Loucy (cell line): ENCODE measurements at regions not wholly inside any gene's neighbourhood (a gene's known extent, or its start where the extent isn't known, plus 50 kb on each side); places are given as distances from the start of the nearest gene placed in this dataset.

Experiments used
- H2AFZ ChIP-seq: fragments of 200-600 bp; sonication (generic); 2 replicates; pipeline ENCODE4 v1.6.0; 2016; ENCODE audit warnings: antibody characterized with exemption, mild to moderate bottlenecking, low read length, moderate library complexity
- H3F3A ChIP-seq: fragments of 200-600 bp; 2 replicates; pipeline ENCODE4 v1.6.0; 2016; ENCODE audit warnings: antibody characterized with exemption, low read depth, mild to moderate bottlenecking
- H3K27me3 ChIP-seq: fragments of 200-600 bp; sonication (generic); 2 replicates; pipeline ENCODE4 v1.6.1; 2014; ENCODE audit warnings: low read length, mild to moderate bottlenecking; ENCODE audit not compliant: insufficient read depth, poor library complexity, severe bottlenecking
- H3K36me3 ChIP-seq: fragments of 200-600 bp; sonication (generic); 2 replicates; pipeline ENCODE4 v1.6.1; 2016; ENCODE audit warnings: low read length; ENCODE audit not compliant: insufficient read depth
- H3K4me1 ChIP-seq: fragments of 200-600 bp; sonication (generic); 2 replicates; pipeline ENCODE4 v1.5.1; 2014; ENCODE audit warnings: low read length, mild to moderate bottlenecking; ENCODE audit not compliant: insufficient read depth, poor library complexity, severe bottlenecking
- H3K4me2 ChIP-seq: fragments of 200-600 bp; sonication (generic); 2 replicates; pipeline ENCODE4 v1.6.0; 2014; ENCODE audit warnings: antibody characterized with exemption, low read length, low read depth, mild to moderate bottlenecking; ENCODE audit not compliant: poor library complexity, severe bottlenecking
- H3K4me3 ChIP-seq: fragments of 200-600 bp; sonication (generic); 2 replicates; pipeline ENCODE4 v1.5.1; 2014; ENCODE audit warnings: low read length, mild to moderate bottlenecking, mixed read lengths; ENCODE audit not compliant: poor library complexity, severe bottlenecking
- H3K79me2 ChIP-seq: fragments of 200-600 bp; sonication (generic); 2 replicates; pipeline ENCODE4 v1.6.1; 2014; ENCODE audit warnings: low read length; ENCODE audit not compliant: insufficient read depth
- H3K9ac ChIP-seq: fragments of 200-600 bp; sonication (generic); 2 replicates; pipeline ENCODE4 v1.6.0; 2014; ENCODE audit warnings: mild to moderate bottlenecking, low read depth, low read length, moderate library complexity; ENCODE audit not compliant: poor library complexity, severe bottlenecking
- H3K9me2 ChIP-seq: fragments of 200-600 bp; sonication (generic); replicated peaks from 2 replicates; pipeline ENCODE4 v1.6.1; 2016; ENCODE audit warnings: low read depth, low read length, mixed read lengths
- H3K9me3 ChIP-seq: fragments of 200-600 bp; sonication (generic); 2 replicates; pipeline ENCODE4 v1.6.1; 2014; ENCODE audit warnings: mild to moderate bottlenecking, antibody characterized with exemption, low read length, low read depth; ENCODE audit not compliant: insufficient read depth
- H4K20me1 ChIP-seq: fragments of 200-600 bp; sonication (generic); 2 replicates; pipeline ENCODE4 v1.6.0; 2014; ENCODE audit warnings: antibody characterized with exemption, low read length, mild to moderate bottlenecking; ENCODE audit not compliant: insufficient read depth, poor library complexity, severe bottlenecking
- CTCF ChIP-seq: fragments of 200-600 bp; sonication (generic); conservative IDR thresholded peaks from 2 replicates; pipeline ENCODE4 v1.5.1; 2014; ENCODE audit warnings: mild to moderate bottlenecking, antibody characterized with exemption, low read length
- EZH2phosphoT487 ChIP-seq: fragments of 200-600 bp; IDR thresholded peaks from 2 replicates; pipeline ENCODE4 v1.6.1; 2018; ENCODE audit warnings: antibody characterized with exemption, mild to moderate bottlenecking, moderate library complexity, borderline replicate concordance

GRCh38 chr1:25168193-25169071 lies 63.9 kb downstream of the SYF2 start:
- TF ChIP-seq EZH2phosphoT487, result no peak
- Histone ChIP-seq H3K36me3 (no peaks in the 10 kb centered on the region), H3F3A (no peaks in the 10 kb centered on the region), H3K9ac (no peak overlapping the region), H3K4me3 (no peak overlapping the region), H2AFZ (no peak overlapping the region), H3K9me2 (no peaks in the 10 kb centered on the region), H3K4me1 (no peaks in the 10 kb centered on the region), H4K20me1 (no peaks in the 10 kb centered on the region), H3K79me2 (no peaks in the 10 kb centered on the region), H3K4me2 (no peak overlapping the region), H3K9me3 (no peaks in the 10 kb centered on the region), H3K27me3 (no peaks in the 10 kb centered on the region)

- Histone ChIP-seq H3K9ac (no peak overlapping the region), H3K9me3 (no peaks in the 10 kb centered on the region), H3K27me3 (no peaks in the 10 kb centered on the region), H3K4me3 (no peak overlapping the region), H3K4me2 (no peak overlapping the region), H3K9me2 (no peaks in the 10 kb centered on the region), H4K20me1 (no peaks in the 10 kb centered on the region), H3F3A (no peaks in the 10 kb centered on the region), H3K36me3 (no peaks in the 10 kb centered on the region), H3K4me1 (no peaks in the 10 kb centered on the region), H2AFZ (no peak overlapping the region), H3K79me2 (no peaks in the 10 kb centered on the region)
- no peak for TF ChIP-seq EZH2phosphoT487
These were observed 64.8 kb downstream of the SYF2 start for GRCh38 chr1:25167269-25168192.

- no peak for TF ChIP-seq CTCF
- TF ChIP-seq EZH2phosphoT487, result no peak
- Histone ChIP-seq H3K4me3 (no peak overlapping the region), H3K9me3 (no peaks in the 10 kb centered on the region), H3K79me2 (no peaks in the 10 kb centered on the region), H3K9me2 (no peaks in the 10 kb centered on the region), H3K9ac (no peak overlapping the region), H3K4me1 (no peaks in the 10 kb centered on the region), H4K20me1 (no peaks in the 10 kb centered on the region), H2AFZ (no peak overlapping the region), H3K36me3 (no peaks in the 10 kb centered on the region), H3K27me3 (no peaks in the 10 kb centered on the region), H3F3A (no peaks in the 10 kb centered on the region), H3K4me2 (no peak overlapping the region)
These were observed 65.5 kb downstream of the SYF2 start for GRCh38 chr1:25166847-25167246.

- Histone ChIP-seq H2AFZ (no peak overlapping the region), H3K4me2 (no peak overlapping the region), H3K36me3 (no peaks in the 10 kb centered on the region), H3F3A (no peaks in the 10 kb centered on the region), H4K20me1 (no peaks in the 10 kb centered on the region), H3K4me1 (no peaks in the 10 kb centered on the region), H3K27me3 (peaks cover 3% of the 10 kb centered on the region), H3K9me2 (no peaks in the 10 kb centered on the region), H3K9ac (no peak overlapping the region), H3K9me3 (no peaks in the 10 kb centered on the region), H3K79me2 (no peaks in the 10 kb centered on the region), H3K4me3 (no peak overlapping the region)
- TF ChIP-seq EZH2phosphoT487 (no peak), CTCF (no peak)
These were observed 68.3 kb downstream of the SYF2 start for GRCh38 chr1:25163986-25164385.
